A673 (cell line): ENCODE measurements at regions not wholly inside any gene's neighbourhood (a gene's known extent, or its start where the extent isn't known, plus 50 kb on each side); places are given as distances from the start of the nearest gene placed in this dataset.

Source experiments
- BruUV-seq: library from RNA; stranded (reverse); fragments of 400-500 nt; replicated peaks from 2 replicates; lab custom pipeline; 2021; lab: Mats Ljungman, UMichigan
- CTCF ChIA-PET: fragments of 300-600 bp; sonication (Branson Sonifier 250); formaldehyde crosslinking; loops from one replicate; lab custom pipeline; 2022; ENCODE audit warnings: antibody characterized with exemption; lab: Charles Lee
- POLR2A ChIA-PET: fragments of 300-600 bp; sonication (Branson Sonifier 250); formaldehyde crosslinking; loops from one replicate; lab custom pipeline; 2022; ENCODE audit warnings: antibody characterized with exemption; ENCODE audit not compliant: low non-redundant PET; lab: Charles Lee
- DNase-seq: peaks from one replicate; pipeline ENCODE4 v3.0.0-alpha.2; 2015; ENCODE audit warnings: low spot score
- H3K27ac ChIP-seq: fragments of 200-600 bp; sonication (generic); 2 replicates; pipeline ENCODE4 v1.5.1; 2016; ENCODE audit warnings: mixed run types, low read depth, mild to moderate bottlenecking, mixed read lengths, antibody characterized with exemption, low read length; ENCODE audit not compliant: poor library complexity, severe bottlenecking
- H3K27me3 ChIP-seq: fragments of 200-600 bp; sonication (generic); replicated peaks from 2 replicates; pipeline ENCODE4 v1.6.1; 2017; ENCODE audit warnings: mixed run types, low read depth, mild to moderate bottlenecking, mixed read lengths, antibody characterized with exemption, low read length; ENCODE audit not compliant: insufficient read depth, poor library complexity
- H3K36me3 ChIP-seq: fragments of 200-600 bp; sonication (generic); 2 replicates; pipeline ENCODE4 v1.6.1; 2016; ENCODE audit warnings: mixed run types, mild to moderate bottlenecking, mixed read lengths, antibody characterized with exemption, low read length; ENCODE audit not compliant: insufficient read depth, poor library complexity, severe bottlenecking
- H3K4me1 ChIP-seq: fragments of 200-600 bp; sonication (generic); 2 replicates; pipeline ENCODE4 v1.6.1; 2017; ENCODE audit warnings: mixed run types, mild to moderate bottlenecking, mixed read lengths, antibody characterized with exemption, low read length; ENCODE audit not compliant: insufficient read depth, poor library complexity, severe bottlenecking
- H3K4me3 ChIP-seq: fragments of 200-600 bp; sonication (generic); 2 replicates; pipeline ENCODE4 v1.5.1; 2016; ENCODE audit warnings: low read depth, mixed run types, mild to moderate bottlenecking, mixed read lengths, low read length; ENCODE audit not compliant: poor library complexity, severe bottlenecking
- H3K9me3 ChIP-seq: fragments of 200-600 bp; sonication (generic); 2 replicates; pipeline ENCODE4 v1.6.1; 2016; ENCODE audit warnings: mixed run types, low read depth, mild to moderate bottlenecking, mixed read lengths, antibody characterized with exemption, low read length; ENCODE audit not compliant: poor library complexity, severe bottlenecking
- EZH2 ChIP-seq: fragments of 200-600 bp; sonication (generic); IDR thresholded peaks from 2 replicates; pipeline ENCODE4 v1.6.1; 2017; ENCODE audit warnings: borderline replicate concordance, low read depth, mild to moderate bottlenecking, mixed read lengths, antibody characterized with exemption, low read length; ENCODE audit not compliant: poor library complexity, severe bottlenecking
- intact Hi-C: fragments of 100-400 bp; cut with micrococcal nuclease; formaldehyde crosslinking; loops from one replicate; pipeline ENCODE4 v1.10.0; 2022; ENCODE audit not compliant: unreplicated experiment
- TF ChIP-seq, protein P1 (sequence below): fragments of 300-800, 200-600 bp; sonication (generic); conservative IDR thresholded peaks from 2 replicates; pipeline ENCODE4 v1.5.1; 2017; ENCODE audit warnings: low read depth, mild to moderate bottlenecking, antibody characterized with exemption, low read length, moderate library complexity, mixed read lengths

DNA sequence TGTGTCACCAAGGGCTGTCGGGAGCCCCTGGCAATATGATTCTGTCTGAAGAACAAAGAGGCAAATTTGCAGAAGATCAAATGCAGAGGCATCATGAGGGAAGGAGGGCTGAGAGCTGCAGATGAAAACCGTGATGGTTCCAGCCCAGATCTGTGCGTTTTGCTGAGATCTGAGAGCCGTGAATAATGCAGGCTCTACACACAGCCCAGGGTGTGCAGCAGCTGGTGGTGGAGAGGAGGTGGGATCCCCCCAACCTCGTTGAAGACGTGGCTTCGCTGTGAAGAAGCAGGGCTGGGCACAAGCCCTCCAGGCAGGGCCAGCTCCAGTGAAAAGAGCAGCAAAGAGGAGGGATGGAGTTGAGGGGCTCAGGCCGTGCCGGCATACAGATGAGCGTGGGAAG, 75.5 kb downstream of the TSPAN17 start:
- ChIA-PET CTCF (no interaction called here), POLR2A (interaction anchor here (0.7 kb wide), 1 partner anchor 853 kb away, joined by 3 read pairs; no protein-coding TSS in a partner anchor)
- no peak for DNase-seq
- H3K27me3 ChIP-seq = no peaks in the 10 kb centered on the region
- no peak overlapping the region for H3K27ac ChIP-seq
- H3K9me3 ChIP-seq = no peaks in the 10 kb centered on the region
- TF ChIP-seq, protein P1, sequence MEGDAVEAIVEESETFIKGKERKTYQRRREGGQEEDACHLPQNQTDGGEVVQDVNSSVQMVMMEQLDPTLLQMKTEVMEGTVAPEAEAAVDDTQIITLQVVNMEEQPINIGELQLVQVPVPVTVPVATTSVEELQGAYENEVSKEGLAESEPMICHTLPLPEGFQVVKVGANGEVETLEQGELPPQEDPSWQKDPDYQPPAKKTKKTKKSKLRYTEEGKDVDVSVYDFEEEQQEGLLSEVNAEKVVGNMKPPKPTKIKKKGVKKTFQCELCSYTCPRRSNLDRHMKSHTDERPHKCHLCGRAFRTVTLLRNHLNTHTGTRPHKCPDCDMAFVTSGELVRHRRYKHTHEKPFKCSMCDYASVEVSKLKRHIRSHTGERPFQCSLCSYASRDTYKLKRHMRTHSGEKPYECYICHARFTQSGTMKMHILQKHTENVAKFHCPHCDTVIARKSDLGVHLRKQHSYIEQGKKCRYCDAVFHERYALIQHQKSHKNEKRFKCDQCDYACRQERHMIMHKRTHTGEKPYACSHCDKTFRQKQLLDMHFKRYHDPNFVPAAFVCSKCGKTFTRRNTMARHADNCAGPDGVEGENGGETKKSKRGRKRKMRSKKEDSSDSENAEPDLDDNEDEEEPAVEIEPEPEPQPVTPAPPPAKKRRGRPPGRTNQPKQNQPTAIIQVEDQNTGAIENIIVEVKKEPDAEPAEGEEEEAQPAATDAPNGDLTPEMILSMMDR = no peak
- TF ChIP-seq EZH2 = no peak
- H3K4me3 ChIP-seq = no peak overlapping the region
- no TSS peak for BruUV-seq
- H3K4me1 ChIP-seq = no peaks in the 10 kb centered on the region
- intact Hi-C loops = no loop called here
- H3K36me3 ChIP-seq = no peaks in the 10 kb centered on the region

DNA sequence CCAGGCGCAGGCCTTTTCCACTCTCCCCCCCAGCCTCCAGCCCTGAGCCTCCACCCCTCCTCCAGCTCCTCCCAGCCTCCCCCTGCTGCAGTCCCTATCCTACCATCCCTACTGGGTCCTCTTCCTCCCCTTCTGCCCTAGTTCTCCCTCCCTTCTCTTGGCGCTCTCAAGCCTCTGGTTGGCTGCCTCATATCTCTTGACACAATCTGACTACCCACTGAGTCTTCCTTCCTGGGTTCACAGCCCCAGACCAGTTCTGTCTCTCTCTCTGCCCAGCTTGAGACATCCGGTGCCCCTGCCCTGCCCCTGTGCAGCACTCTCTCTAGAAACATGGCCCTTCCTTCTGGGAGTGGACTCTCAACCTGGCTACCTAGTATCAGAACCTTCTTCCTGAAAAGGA, 76.2 kb downstream of the TSPAN17 start:
- ChIA-PET POLR2A (no interaction called here), CTCF (no interaction called here)
- no peaks in the 10 kb centered on the region for H3K36me3 ChIP-seq
- BruUV-seq = no TSS peak
- intact Hi-C loops = no loop called here
- H3K4me1 ChIP-seq = no peaks in the 10 kb centered on the region
- H3K27ac ChIP-seq = no peak overlapping the region
- DNase-seq = no peak
- no peak overlapping the region for H3K4me3 ChIP-seq
- no peaks in the 10 kb centered on the region for H3K9me3 ChIP-seq
- no peaks in the 10 kb centered on the region for H3K27me3 ChIP-seq
- TF ChIP-seq EZH2 = no peak
- TF ChIP-seq, protein P1 = no peak

DNA sequence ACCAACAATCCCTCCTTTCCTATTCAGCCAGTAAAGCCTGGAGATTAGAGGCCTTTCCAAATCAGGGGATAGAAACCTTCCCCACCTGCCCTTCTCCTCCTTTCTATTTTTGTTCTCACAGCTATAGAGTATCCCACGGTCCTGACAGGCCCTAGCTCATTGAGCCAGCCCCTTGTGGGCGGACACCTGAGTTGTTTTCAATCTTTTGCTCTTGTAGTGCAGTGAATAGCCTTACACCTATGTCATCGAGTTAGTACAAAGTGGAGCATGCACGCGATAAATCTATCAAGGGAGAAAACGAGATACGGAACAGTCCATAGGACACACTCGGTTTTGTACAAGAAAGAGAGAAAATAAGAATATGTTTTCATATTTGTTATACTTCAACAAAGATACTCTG, 77.2 kb downstream of the TSPAN17 start:
- TF ChIP-seq, protein P1 = no peak
- no peak for TF ChIP-seq EZH2
- BruUV-seq = no TSS peak
- no peaks in the 10 kb centered on the region for H3K9me3 ChIP-seq
- intact Hi-C loops = no loop called here
- no peak overlapping the region for H3K27ac ChIP-seq
- DNase-seq = no peak
- ChIA-PET CTCF (no interaction called here), POLR2A (no interaction called here)
- H3K4me3 ChIP-seq = no peak overlapping the region
- no peaks in the 10 kb centered on the region for H3K36me3 ChIP-seq
- no peaks in the 10 kb centered on the region for H3K4me1 ChIP-seq
- no peaks in the 10 kb centered on the region for H3K27me3 ChIP-seq
